GM19035 (cell line): ENCODE measurements at regions not wholly inside any gene's neighbourhood (a gene's known extent, or its start where the extent isn't known, plus 50 kb on each side); places are given as distances from the start of the nearest gene placed in this dataset.
"Not testable (repeated sequence)": the region's sequence is repeated elsewhere in the genome, so short reads cannot be mapped to it uniquely, and the experiment has no call there.

Experiments used
- ATAC-seq: cut with Tn5 transposase; IDR thresholded peaks from one replicate; pipeline ENCODE4 v1.9.1; 2021; ENCODE audit not compliant: unreplicated experiment

GRCh38 chrX:109172091-109172602, 309.7 kb downstream of the GUCY2F start:
- ATAC-seq, result no peak

- ATAC-seq, result no peak
Observed at GRCh38 chrX:109155161-109155560, 326.7 kb downstream of the GUCY2F start.

DNA sequence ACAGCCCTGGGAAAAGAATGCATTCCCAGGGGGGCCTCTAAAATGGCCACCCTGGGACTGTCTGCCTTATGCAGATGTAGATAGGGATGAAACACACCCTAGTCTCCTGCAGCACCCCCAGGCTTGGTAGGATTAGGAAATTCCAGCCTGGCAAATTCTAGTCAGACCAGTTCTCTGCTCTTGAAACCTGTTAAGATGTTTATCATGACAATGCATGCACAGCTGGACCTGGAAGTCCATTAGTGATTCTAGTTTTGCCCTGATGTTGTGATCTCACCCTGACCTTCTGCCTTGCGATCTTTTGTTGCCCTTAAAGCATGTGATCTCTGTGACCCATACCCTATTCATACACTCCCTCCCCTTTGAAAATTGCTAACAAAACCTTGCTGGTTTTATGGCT, 337.7 kb downstream of the GUCY2F start:
- ATAC-seq, result not testable (repeated sequence)

DNA sequence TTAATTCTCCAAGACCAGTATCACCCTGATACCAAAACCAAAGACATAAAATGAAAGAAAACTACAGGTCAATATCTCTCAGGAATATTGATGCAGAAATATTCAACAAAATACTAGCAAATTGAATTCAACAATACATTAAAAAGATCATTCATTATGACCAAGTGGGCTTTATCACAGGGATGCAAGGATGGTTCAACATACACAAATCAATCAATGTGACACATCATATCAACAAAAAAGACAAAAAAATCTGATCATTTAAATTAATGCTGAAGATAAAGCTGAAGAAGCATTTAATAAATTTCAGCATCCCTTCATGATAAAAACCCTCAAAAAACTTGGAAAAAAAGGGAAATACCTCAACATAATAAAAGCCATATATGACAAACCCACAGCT, 341.4 kb downstream of the GUCY2F start:
- no peak for ATAC-seq

GRCh38 chrX:109134777-109135176, 347.1 kb downstream of the GUCY2F start:
- no peak for ATAC-seq

DNA sequence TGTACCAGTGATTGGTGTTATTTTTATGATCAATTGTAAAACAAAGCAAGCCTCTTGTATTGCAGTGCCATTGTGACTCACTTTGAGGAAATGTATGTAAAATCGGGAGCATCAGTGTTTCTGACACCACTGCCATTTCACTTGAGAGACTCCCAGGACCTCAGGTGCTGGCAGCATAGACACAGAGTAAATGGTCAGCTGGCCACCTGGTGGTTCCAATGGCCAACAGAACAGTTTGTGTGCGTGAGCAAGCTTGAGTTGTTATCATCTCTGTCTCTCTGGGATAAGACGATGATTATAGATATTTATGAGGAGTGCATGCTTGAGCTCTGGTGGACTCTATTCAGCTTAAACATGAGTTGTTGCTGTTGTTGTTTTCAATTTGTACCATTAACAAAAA, 356.6 kb downstream of the GUCY2F start:
- ATAC-seq, result no peak

DNA sequence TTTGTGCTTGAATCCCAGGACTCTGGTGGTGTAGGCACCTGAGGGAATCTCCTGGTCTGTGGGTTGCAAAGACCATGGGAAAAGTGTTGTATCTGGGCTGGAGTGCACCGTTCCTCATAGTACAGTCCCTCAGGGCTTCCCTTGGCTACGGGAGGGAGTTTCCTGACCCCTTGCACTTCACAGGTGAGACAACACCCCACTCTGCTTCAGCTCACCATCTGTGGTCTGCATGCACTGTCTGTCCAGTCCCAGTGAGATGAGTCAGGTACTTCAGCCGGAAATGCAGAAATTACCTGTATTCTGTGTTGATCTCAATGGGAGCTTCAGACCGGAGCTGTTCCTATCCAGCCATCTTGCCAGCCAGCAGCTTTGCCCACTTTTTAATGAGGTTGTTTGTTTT, 353.0 kb upstream of the IRS4 start:
- ATAC-seq, result no peak

GRCh38 chrX:109077788-109078187, 341.4 kb upstream of the IRS4 start:
- no peak for ATAC-seq

DNA sequence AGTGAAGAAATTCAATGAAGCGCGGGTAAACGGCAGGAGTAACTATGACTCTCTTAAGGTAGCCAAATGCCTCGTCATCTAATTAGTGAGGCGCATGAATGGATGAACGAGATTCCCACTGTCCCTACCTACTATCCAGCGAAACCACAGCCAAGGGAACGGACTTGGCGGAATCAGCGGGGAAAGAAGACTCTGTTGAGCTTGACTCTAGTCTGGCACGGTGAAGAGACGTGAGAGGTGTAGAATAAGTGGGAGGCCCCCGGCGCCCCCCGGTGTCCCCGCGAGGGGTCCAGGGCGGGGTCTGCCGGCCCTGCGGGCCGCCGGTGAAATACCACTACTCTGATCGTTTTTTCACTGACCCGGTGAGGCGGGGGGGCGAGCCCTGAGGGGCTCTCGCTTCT, 317.8 kb upstream of the IRS4 start:
- ATAC-seq, result not testable (repeated sequence)

- ATAC-seq, result no peak
Observed at GRCh38 chrX:109049903-109050302, 313.5 kb upstream of the IRS4 start.

GRCh38 chrX:109049416-109049815, 313.1 kb upstream of the IRS4 start:
- no peak for ATAC-seq

DNA sequence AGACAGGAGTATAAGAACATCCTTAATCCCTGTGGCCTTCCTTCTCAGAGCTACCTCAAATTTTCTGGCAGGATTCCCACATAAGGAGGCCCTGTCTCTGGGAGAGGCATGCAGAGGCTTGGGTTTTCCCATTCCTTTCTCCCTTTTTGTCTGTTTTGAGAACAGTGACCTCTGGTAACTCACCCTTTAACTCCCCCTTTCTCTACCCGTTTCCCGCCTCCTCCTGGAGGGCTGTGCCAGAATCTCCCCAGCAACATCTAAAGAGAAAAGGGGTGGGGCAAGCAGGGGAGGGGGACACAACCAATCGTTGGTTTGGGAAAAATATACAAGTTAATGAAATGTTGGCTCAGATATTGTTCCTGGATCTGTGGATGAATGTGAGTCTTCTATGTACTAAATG, 303.7 kb upstream of the IRS4 start:
- no peak for ATAC-seq

GRCh38 chrX:109036624-109037023, 300.3 kb upstream of the IRS4 start:
- no peak for ATAC-seq

GRCh38 chrX:108993909-108994308, 257.5 kb upstream of the IRS4 start:
- ATAC-seq, result no peak

- not testable (repeated sequence) for ATAC-seq
Observed at GRCh38 chrX:108972899-108973298, 236.5 kb upstream of the IRS4 start.

DNA sequence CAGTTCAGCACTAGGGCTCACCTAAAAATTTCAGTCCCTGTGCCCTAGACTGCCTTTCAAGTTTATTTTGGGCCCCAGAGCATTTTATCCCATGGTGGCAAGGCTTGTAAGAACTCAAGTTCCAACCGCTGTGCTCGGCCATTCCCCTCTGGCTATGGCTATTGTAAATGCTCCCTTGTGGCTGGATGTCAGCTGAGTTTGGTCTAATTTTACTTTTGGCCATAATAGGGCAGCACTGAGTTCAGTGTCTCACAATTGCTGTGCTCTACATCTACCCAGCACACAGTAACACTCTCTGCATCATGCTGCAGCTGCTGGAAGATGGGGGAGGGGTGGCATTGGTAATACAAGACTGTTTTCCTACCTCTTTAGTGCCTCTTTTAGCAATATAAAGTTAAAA, 210.8 kb upstream of the IRS4 start:
- no peak for ATAC-seq

- ATAC-seq, result no peak
Observed at GRCh38 chrX:108946531-108946930, 210.2 kb upstream of the IRS4 start.

- ATAC-seq, result no peak
Observed at GRCh38 chrX:108945883-108946523, 209.6 kb upstream of the IRS4 start.

DNA sequence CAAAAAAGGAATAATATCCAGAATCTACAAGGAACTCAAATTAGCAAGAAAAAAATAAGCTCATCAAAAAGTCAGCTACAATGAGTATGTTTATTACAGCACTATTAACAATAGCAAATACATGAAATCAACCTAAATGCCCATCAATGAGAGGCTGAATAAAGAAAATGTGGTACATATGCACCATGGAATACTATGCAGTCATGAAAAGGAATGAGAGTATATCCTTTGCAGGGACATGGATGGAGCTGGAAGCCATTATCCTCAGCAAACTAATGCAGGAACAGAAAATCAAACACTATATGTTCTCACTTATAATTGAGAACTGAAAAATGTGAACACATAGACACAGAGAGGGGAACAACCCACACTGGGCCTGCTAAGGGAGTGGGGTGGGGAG, 178.4 kb upstream of the IRS4 start:
- ATAC-seq, result no peak

DNA sequence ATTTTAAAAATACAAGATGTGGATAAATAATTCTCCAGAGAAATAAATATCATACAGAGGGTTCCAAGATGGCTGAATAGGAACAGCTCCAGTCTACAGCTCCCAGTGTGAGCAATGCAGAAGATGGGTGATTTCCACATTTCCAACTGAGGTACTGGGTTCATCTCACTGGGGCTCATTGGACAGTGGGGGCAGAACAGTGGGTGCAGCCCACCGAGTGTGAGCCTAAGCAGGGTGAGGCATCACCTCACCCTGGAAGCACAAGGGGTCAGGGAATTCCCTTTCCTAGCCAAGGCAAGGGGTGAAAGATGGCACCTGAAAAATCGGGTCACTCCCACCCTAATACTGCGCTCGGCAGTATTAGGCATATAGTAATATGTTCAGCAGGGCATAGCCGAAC, 167.5 kb upstream of the IRS4 start:
- not testable (repeated sequence) for ATAC-seq

DNA sequence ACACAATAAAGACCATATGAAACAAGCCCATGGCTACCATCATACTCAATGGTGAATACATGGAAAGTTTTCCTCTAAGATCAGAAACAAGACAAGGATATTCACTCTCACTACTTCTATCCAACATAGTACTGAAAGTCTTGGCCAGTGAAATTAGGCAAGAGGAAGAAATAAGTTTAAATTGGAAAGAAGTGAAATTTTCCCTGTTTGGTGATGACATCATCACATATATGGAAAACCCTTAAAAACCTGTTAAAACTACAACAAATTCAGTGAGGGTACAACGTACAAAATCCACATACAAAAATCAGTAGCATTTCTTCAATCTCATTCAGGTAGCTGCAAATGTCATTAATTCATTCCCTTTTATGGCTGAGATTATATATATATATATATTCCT, 164.0 kb upstream of the IRS4 start:
- no peak for ATAC-seq

DNA sequence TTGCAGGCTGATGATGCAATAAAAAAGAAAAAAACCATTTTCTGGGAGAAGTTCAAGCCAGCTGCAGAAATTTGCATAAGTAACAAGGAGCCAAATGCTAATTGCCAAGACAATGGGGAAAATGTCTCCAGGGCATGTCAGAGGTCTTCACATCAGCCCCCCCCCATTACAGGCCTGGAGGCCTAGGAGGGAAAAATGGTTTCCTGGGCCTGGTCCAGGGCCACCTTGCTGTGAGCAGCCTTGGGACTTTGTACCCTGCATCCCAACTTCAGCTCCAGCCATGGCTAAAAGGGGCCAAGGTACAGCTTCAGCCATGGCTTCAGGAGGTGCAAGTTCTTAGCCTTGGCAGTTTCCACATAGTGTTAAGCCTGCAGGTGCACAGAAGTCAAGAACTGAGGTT, 160.0 kb upstream of the IRS4 start:
- not testable (repeated sequence) for ATAC-seq

- ATAC-seq, result no peak
Observed at GRCh38 chrX:108892501-108892900, 156.1 kb upstream of the IRS4 start.
